Neural crest cell (in vitro differentiated cells): ENCODE measurements at regions not wholly inside any gene's neighbourhood (a gene's known extent, or its start where the extent isn't known, plus 50 kb on each side); places are given as distances from the start of the nearest gene placed in this dataset.

Experiments
- DNase-seq: peaks from one replicate; pipeline ENCODE4 v3.0.0; 2021; ENCODE audit warnings: low read depth, mixed read lengths, low spot score
- H3K27ac Mint-ChIP-seq: one replicate; pipeline ENCODE4 v1.8.0; 2021; ENCODE audit warnings: mild to moderate bottlenecking, mixed read lengths; ENCODE audit not compliant: unreplicated experiment
- H3K27me3 Mint-ChIP-seq: 2 replicates; pipeline ENCODE4 v1.8.0; 2021; ENCODE audit warnings: low read depth, mild to moderate bottlenecking, mixed read lengths
- H3K36me3 Mint-ChIP-seq: 2 replicates; pipeline ENCODE4 v1.8.0; 2021; ENCODE audit warnings: low read depth, mild to moderate bottlenecking, mixed read lengths
- H3K4me1 Mint-ChIP-seq: 2 replicates; pipeline ENCODE4 v1.8.0; 2021; ENCODE audit warnings: mixed read lengths
- H3K4me3 Mint-ChIP-seq: one replicate; pipeline ENCODE4 v1.8.0; 2021; ENCODE audit warnings: mild to moderate bottlenecking, mixed read lengths
- H3K9me3 Mint-ChIP-seq: 2 replicates; pipeline ENCODE4 v1.8.0; 2021; ENCODE audit warnings: mixed read lengths
- TF ChIP-seq, protein P1 (sequence below): fragments of 200-600 bp; sonication (generic); conservative IDR thresholded peaks from 2 replicates; pipeline ENCODE4 v1.5.0; 2021; ENCODE audit warnings: antibody characterized with exemption, mild to moderate bottlenecking

DNA sequence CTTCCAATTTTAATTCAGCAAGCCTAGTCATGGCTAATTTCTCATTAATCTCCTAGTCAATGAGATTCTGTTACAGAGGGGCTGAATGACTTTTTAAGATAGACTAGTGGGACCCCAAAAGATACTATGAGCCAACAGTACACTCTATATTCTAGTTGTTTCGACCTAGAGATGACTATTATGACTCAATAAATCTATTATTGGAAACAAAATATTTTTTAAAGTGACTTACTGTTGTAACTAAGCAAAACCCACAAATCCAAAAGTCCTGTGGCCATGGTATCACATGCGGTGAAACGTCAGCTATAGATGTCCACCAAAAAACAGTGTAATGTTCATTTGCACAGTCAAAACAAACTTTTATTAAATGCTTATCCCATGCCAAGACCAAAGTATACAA is 95.3 kb upstream of the ADO start:
- Mint-ChIP-seq H3K4me1 (peaks cover 17% of the 10 kb centered on the region), H3K27me3 (no peaks in the 10 kb centered on the region), H3K36me3 (peaks cover 12% of the 10 kb centered on the region), H3K4me3 (no peak overlapping the region), H3K27ac (no peak overlapping the region), H3K9me3 (peaks cover 12% of the 10 kb centered on the region)
- DNase-seq, result no peak
- TF ChIP-seq, protein P1, sequence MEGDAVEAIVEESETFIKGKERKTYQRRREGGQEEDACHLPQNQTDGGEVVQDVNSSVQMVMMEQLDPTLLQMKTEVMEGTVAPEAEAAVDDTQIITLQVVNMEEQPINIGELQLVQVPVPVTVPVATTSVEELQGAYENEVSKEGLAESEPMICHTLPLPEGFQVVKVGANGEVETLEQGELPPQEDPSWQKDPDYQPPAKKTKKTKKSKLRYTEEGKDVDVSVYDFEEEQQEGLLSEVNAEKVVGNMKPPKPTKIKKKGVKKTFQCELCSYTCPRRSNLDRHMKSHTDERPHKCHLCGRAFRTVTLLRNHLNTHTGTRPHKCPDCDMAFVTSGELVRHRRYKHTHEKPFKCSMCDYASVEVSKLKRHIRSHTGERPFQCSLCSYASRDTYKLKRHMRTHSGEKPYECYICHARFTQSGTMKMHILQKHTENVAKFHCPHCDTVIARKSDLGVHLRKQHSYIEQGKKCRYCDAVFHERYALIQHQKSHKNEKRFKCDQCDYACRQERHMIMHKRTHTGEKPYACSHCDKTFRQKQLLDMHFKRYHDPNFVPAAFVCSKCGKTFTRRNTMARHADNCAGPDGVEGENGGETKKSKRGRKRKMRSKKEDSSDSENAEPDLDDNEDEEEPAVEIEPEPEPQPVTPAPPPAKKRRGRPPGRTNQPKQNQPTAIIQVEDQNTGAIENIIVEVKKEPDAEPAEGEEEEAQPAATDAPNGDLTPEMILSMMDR, result no peak

DNA sequence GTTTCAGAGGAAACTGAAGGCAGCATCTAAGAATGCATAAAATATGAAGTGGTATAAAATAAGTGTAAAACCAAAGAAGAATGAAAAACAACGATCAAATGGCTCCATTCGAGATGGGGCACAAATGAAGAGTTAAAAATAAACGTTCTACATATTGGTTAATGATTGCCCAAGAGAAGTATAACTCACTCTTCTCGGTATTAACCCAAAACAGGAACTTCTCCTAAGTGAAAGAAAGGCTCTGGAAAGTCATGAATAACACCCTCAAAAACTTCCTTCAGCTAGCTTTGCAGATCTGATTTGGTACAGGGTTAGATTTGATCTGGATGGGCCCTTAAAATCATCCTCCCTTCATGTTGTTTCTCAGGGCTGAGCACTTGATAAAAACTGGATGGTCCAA is 94.3 kb upstream of the ADO start:
- no peaks in the 10 kb centered on the region for H3K27me3 Mint-ChIP-seq
- no peak overlapping the region for H3K27ac Mint-ChIP-seq
- no peak for DNase-seq
- peaks cover 14% of the 10 kb centered on the region for H3K36me3 Mint-ChIP-seq
- H3K4me3 Mint-ChIP-seq, result no peak overlapping the region
- peaks cover 16% of the 10 kb centered on the region for H3K9me3 Mint-ChIP-seq
- TF ChIP-seq, protein P1, result no peak
- peaks cover 17% of the 10 kb centered on the region for H3K4me1 Mint-ChIP-seq

DNA sequence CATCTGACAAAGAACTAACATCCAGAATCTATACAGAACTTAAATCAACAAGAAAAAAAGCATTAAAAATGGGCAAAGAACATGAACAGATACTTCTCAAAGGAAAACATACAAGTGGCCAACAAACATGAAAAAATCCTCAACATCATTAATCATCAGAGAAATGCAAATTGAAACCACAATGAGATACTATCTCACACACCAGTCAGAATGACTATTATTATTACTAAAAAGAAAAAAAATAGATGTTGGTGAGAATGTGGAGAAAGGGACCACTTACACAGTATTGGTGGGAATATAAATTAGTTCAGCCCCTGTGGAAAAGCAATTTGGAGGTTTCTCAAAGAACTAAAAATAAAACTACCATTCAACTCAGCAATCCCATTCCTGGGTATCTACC is 89.1 kb upstream of the ADO start:
- H3K4me1 Mint-ChIP-seq, result peaks cover 10% of the 10 kb centered on the region

DNA sequence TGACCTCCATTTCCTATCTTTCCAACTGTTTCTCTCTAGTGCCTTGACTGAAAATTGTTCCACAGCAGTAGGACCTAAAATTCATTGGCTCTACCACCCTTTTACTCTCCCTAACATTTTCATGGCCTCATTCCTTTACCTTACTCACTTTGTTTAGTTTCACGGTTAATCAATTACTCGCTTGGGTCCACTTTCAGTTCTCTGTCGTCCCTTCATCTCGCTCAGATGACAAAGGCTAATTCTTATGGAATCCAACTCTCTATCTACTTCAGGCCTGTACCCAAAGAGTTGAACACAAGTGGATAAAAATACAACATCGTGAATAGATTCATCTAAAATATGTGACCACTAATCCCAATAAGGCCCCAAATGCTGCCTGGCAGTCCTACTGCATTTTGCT is 85.9 kb upstream of the ADO start:
- Mint-ChIP-seq H3K27me3 (no peaks in the 10 kb centered on the region), H3K9me3 (peaks cover 7% of the 10 kb centered on the region), H3K4me3 (no peak overlapping the region), H3K36me3 (peaks cover 3% of the 10 kb centered on the region), H3K27ac (no peak overlapping the region), H3K4me1 (peaks cover 3% of the 10 kb centered on the region)
- TF ChIP-seq, protein P1, result no peak
- DNase-seq, result no peak

More for the DNA sequence above, 89.1 kb upstream of the ADO start:
- Mint-ChIP-seq H3K27ac (no peak overlapping the region), H3K4me3 (no peak overlapping the region), H3K27me3 (no peaks in the 10 kb centered on the region), H3K36me3 (peaks cover 11% of the 10 kb centered on the region), H3K9me3 (peaks cover 13% of the 10 kb centered on the region)
- TF ChIP-seq, protein P1, result no peak
- no peak for DNase-seq

DNA sequence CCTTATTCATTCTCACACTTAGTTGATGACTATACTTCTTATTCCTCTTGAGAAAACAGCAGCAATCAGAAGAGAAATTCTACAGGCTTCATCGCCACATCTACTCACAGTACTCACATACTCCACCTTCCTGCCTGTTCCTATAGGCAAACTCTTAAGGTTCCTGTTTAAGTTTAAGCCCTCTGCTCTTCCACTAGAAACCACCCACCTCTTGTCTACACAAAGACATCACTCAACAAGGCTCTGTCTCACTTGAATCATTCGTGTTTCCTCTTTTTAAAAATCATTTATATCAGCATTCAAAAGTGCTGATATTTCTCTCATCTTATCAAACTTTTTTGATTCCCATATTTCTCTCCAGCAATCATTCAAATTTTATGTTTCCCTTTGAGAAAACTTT is 85.5 kb upstream of the ADO start:
- DNase-seq, result no peak
- H3K27ac Mint-ChIP-seq, result no peak overlapping the region
- peaks cover 3% of the 10 kb centered on the region for H3K36me3 Mint-ChIP-seq

More for the DNA sequence above, 85.5 kb upstream of the ADO start:
- H3K27me3 Mint-ChIP-seq, result no peaks in the 10 kb centered on the region
- H3K4me1 Mint-ChIP-seq, result peaks cover 3% of the 10 kb centered on the region
- TF ChIP-seq, protein P1, result no peak
- peaks cover 7% of the 10 kb centered on the region for H3K9me3 Mint-ChIP-seq
- no peak overlapping the region for H3K4me3 Mint-ChIP-seq
